GM21786 (cell line): ENCODE measurements at regions not wholly inside any gene's neighbourhood (a gene's known extent, or its start where the extent isn't known, plus 50 kb on each side); places are given as distances from the start of the nearest gene placed in this dataset.

ENCODE experiments used
- ATAC-seq: cut with Tn5 transposase; IDR thresholded peaks from one replicate; pipeline ENCODE4 v1.9.1; 2021; ENCODE audit not compliant: unreplicated experiment

- no peak for ATAC-seq
Observed at GRCh38 chrX:15191830-15192229, 78.1 kb downstream of the ASB9 start.

DNA sequence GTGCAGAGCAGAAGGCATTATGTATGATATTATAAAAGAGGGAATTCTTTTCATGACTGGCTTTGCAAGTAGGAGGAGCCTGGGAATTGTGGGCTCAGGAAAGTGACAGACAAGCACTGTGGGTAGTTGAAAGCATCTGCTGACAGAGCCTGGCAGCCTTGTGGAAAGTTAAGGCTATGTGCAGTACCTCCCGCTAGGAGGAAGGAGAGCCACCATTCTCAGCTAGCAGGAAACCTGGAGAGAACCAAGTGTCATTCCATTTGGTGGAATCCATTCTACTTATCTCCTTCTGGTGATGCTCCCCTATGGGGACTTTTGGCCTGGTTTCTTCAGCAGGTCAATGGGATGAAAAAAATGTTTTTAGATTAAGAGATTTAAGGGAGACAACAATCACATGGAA is 81.8 kb downstream of the ASB9 start:
- no peak for ATAC-seq

GRCh38 chrX:15177316-15177715 is 92.6 kb downstream of the ASB9 start:
- ATAC-seq: no peak

GRCh38 chrX:15173411-15173810 is 96.5 kb downstream of the ASB9 start:
- no peak for ATAC-seq

- ATAC-seq: no peak
Observed at GRCh38 chrX:15170927-15171326, 99.0 kb downstream of the ASB9 start.

- ATAC-seq: no peak
Observed at GRCh38 chrX:15167826-15168225, 102.1 kb downstream of the ASB9 start.

DNA sequence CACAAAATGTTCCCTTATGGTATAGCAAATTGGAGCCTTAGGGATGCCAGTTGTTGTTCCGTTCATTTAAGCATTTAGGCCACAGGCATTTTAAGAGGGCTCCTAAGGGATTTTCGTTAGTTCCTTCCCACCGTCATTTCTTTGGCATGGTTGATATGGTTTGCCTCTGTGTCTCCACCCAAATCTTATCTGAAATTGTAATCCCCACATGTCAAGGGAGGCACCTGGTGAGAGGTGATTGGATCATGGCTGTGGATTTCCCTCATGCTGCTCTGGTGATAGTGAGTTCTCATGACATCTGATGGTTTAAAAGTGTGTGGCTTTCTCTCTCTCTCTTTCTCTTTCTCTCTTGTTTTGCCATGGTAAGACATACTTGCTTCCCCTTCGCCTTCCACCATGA is 104.1 kb downstream of the ASB9 start:
- ATAC-seq: no peak

DNA sequence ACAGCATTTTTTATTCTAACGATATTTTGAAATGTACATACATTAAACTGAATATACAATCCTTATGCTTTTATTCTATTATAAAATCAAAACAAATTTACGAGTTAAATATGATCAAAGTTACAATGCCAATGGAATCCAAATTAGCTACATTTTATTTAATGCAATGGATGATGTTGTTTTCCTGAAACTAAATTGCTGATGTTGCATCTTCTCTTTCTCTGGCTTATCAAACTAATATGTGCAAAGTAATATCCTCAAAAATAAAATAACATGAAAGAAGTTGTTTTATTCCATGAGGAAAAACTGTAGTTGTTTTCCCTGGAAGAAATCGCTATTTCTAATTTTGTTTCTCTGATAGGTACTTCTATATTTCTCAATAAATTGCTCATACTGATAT is 106.8 kb downstream of the ASB9 start:
- no peak for ATAC-seq

- no peak for ATAC-seq
Observed at GRCh38 chrX:15160558-15161095, 109.3 kb downstream of the ASB9 start.

DNA sequence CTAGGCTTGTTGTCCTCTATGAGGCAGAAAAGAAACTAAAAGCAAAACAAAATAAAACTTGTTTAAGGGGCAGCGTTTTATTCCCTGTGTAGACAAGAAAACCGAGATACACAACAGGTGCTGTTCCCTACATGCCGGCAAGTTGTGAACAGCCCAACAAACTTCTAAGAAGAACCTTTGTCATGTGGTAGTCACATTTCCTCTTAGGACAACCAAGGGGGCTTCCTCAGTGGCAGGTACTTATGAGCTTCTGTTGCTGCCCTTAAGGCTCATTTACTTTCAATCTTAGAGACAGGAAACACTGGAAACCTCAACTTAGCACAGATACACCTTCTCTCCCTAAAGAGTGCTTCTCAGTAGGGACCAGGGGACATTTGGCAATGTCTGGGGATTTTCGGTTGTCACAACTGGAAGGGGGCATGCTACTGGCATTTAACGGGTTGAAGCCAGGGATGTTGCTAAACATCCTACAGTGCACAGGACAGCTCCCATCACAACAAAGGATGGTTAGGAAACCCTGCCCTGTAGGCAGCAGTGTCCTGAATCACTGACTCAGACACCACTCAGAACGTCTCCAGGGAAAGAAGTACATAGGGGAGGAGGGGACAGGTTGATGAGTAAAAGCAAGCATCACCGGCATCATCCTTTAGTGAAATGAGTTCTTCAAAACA is 111.0 kb downstream of the ASB9 start:
- peak; percentile 73 for ATAC-seq

- peak; percentile 2 for ATAC-seq
Observed at GRCh38 chrX:15158350-15158735, 111.5 kb downstream of the ASB9 start.

DNA sequence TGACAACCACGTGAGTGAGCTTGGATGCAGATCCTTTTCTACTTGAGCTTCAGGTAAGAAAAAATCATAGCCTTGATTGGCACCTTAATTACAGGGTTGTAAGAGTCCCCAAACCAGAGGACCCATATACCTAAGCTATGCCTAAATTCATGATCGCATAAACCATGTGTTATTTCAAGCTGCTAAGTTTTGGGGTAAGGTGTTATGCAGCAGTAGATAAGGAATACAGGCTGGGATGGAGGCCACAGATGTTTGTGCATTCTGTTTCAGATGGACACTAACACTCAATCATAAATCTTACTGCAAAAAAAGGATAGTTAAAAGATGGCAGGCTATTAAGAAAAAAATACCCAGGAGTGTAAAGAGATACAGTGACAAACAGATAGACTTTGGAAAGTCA is 112.3 kb downstream of the ASB9 start:
- no peak for ATAC-seq

DNA sequence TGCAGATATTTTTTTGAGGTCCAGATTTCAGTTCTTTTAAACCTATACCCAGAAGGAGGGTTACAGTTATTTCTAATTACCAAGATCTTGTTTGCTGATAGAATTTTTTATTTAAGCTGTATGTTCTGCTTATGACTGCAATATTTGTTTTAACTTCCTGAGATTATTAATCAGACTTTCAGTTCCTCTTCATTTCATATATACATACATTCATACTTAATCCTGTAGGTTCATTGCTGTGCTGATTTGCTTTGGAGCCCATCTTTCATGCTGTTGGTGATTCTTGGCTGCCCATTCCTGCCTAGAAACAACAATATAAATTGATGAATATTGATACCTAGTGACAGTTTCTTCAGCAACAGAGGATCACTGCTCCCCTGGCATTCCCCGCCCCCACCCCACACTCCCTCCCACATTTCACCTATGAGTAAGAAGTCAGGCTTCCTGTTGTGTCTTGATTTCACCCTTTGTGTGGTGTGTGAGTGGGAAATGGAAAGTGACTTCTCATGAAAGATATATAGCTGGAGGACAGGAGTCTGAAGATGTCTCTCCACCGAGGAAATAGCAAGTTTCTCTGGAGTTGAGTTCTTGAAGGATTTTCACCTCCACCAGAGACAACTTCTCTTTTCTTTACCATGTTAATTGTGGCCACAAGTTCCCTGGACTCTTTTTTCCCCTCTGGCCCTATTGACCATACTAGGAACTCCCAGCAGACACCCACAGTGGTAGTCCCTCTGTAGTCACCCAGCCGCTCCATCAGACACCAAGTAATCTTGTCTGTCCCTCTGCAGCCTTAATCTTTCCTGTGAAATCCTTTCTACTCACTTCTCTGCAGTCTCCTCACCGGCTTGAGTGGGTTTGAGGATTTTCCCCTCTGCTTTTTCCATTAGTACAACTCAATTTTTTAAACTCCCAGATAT is 118.4 kb downstream of the ASB9 start:
- peak; percentile 64 for ATAC-seq

GRCh38 chrX:15150586-15150985 is 119.3 kb downstream of the ASB9 start:
- ATAC-seq: no peak

DNA sequence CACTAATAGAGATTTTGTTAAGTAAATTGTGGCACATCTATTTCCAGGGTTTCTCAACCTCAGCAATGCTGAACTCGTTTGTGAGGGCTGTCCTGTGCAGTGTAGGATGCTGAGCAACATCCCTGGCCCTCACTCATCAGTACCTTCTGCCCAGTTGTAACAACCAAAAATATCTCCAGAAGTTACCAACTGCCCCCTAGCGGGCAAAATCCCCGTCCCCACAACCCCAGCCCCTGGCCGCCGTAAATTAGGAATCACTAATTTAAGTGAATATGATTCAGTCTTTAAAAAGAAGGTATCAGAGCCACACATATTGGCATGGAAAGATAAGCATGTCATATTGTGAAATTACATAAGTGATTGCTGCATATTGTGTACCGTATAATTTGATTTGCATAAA is 123.4 kb downstream of the ASB9 start:
- ATAC-seq: no peak

DNA sequence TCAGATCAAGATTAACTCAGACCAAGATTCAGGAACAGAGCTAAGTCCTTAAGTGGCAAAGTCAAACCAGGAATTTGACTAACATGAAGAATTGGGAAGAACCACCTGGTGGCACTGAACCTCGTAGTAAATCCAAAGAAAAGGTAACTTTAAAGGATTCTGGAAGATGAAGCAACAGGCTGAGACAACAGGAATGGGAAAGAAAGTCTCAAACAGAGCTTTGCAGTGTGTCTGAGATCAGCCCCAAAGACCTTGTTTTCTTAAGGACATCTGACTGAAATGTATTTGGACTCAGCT is 126.1 kb downstream of the ASB9 start:
- no peak for ATAC-seq

DNA sequence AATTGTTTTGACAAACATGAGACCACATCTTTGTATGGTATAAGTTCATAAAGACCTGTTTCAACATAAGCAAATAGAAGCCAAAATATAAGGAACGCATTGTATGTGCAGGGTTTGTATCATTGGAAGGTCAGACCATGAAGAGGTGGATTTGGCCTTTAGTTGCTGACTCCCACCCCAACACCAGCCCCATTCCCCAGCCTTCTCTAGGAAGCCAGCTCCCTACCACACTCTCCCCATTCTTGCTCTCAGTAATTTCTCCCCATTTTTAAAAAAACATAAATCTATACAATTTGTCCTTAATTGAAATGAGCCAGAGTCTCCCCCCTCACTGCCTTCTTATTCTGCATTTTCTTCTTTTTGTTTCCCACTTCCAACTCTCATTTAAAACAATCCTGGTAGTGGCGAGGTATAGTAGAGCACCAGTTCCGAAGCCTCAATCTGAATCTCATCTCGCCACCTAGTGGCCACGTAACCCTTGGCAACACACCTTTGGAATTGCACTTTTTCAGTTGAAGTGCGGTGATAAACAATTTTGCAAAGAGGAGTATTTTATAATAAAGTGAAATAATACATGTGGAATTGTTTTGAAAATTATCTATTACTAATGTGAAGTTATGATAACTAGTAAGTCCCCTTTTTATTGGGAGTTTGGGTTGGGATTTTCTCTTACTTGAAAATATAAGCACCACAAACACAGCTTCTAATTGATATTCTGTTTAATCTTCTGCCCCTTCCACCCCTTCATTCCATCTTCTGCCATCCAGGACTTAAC is 126.6 kb downstream of the ASB9 start:
- ATAC-seq: peak; percentile 78

DNA sequence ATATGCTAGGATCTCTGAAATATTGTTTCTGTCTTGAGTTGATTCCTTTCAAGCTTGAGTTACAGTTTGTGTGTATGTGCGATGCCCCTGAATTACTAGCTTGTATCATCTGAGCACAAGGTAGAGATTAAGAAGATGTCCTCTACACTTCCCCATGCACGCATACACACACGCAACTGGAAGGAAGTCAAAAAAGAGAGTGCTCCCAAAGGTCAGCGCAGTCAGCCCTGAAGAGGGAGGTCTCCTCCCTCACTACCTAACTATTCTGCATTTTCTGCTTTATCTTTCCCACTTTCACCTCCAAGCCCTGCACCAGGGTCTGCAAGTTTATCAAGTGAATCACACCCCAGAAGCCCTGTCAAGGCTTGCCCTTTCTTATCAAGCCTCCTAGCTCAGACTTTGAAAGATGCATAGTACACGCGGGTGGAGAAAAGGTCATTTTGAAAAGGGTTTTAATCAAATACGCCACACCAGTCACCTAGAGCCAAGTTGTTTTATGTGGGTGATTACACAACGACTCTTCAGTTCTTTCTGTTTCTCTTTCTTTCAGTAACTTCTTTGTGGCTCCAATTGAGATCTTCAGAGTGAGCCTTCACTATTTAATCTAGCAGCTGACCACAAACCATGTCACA is 127.7 kb downstream of the ASB9 start:
- no peak for ATAC-seq

DNA sequence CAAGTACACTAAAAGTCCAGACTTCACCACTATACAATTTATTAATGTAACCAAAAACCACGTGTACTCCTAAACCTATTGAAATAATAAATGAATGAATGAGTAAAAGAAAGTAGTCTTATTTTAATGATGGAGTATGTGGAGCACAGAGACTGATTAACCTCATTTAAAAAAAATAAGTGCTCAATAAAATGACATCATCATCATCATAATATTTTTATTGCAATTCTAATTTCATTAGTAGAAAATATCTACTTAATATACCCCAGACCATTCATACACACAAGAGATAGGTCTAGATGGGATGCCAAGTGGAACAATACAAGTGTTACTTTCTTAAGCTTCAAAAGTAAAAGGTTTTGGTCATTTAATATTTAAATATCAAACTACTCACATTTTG is 133.1 kb downstream of the ASB9 start:
- no peak for ATAC-seq

DNA sequence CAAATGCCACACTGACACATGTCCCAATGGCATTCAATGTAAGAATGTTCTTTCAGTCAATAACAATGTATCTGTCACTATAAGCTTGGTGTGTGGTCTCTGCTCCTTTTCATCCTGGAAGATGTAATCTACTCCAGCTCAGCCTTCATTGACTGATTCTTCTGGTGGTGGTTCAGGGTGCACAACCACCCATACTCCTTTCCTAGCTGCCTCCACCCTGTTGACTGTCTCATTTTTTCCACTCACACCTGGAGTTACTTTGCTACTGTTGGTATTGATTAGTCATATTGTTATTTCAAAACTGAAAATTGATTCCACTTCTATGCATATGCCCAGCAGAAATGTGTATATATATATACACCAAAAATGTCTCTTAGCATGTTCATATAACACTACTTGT is 140.5 kb downstream of the ASB9 start:
- no peak for ATAC-seq

- ATAC-seq: no peak
Observed at GRCh38 chrX:15128861-15129260, 141.0 kb downstream of the ASB9 start.
